GM12878 (cell line): ENCODE measurements at regions not wholly inside any gene's neighbourhood (a gene's known extent, or its start where the extent isn't known, plus 50 kb on each side); places are given as distances from the start of the nearest gene placed in this dataset.
A peak's percentile ranks its signal among the peaks of the same experiment; 100 is the strongest.

Experiments used
- BMI1 ChIP-seq: fragments of 450-650 bp; IDR thresholded peaks from 2 replicates; pipeline ENCODE4 v1.6.1; 2016; ENCODE audit warnings: mild to moderate bottlenecking, moderate library complexity, borderline replicate concordance
- CBFB ChIP-seq: IDR thresholded peaks from 2 replicates; pipeline ENCODE4 v1.6.1; 2016; ENCODE audit warnings: antibody characterized with exemption, low read depth
- CHD2 ChIP-seq: IDR thresholded peaks from 2 replicates; pipeline ENCODE4 v1.6.1; 2011; ENCODE audit warnings: low read depth, low read length, improper control_type of control experiment, borderline replicate concordance
- ETV6 ChIP-seq, 2 experiments: fragments of 450-650 bp in 1 of 2; IDR thresholded peaks in 1 of 2; conservative IDR thresholded peaks in 1 of 2; 2 replicates each; pipeline ENCODE4 v1.6.1; 2014; ENCODE audit warnings: antibody characterized with exemption in 1 of 2, borderline replicate concordance in 1 of 2, low read depth in 1 of 2, mild to moderate bottlenecking in 1 of 2, moderate library complexity in 1 of 2
- IKZF2 ChIP-seq, 2 experiments: fragments of 450-650 bp; IDR thresholded peaks; 2 replicates each; pipeline ENCODE4 v1.6.1; 2017; ENCODE audit warnings: mild to moderate bottlenecking in 2 of 2, moderate library complexity in 2 of 2
- LARP7 ChIP-seq: fragments of 450-650 bp; IDR thresholded peaks from 2 replicates; pipeline ENCODE4 v1.6.1; 2017; ENCODE audit warnings: mild to moderate bottlenecking
- NBN ChIP-seq: fragments of 450-650 bp; IDR thresholded peaks from 2 replicates; pipeline ENCODE4 v1.6.1; 2016
- RCOR1 ChIP-seq: conservative IDR thresholded peaks from 2 replicates; pipeline ENCODE4 v1.6.1; 2012; ENCODE audit warnings: low read depth, low read length, improper control_type of control experiment
- SREBF1 ChIP-seq: IDR thresholded peaks from 2 replicates; pipeline ENCODE4 v1.6.1; 2012; ENCODE audit warnings: mild to moderate bottlenecking, low read length
- STAT1 ChIP-seq: fragments of 450-650 bp; conservative IDR thresholded peaks from 2 replicates; pipeline ENCODE4 v1.6.1; 2014; ENCODE audit warnings: antibody characterized with exemption, mild to moderate bottlenecking
- TAF1 ChIP-seq: IDR thresholded peaks from 2 replicates; pipeline ENCODE4 v1.6.1; 2011; ENCODE audit warnings: mild to moderate bottlenecking, low read depth, low read length, borderline replicate concordance
- WRNIP1 ChIP-seq: IDR thresholded peaks from 2 replicates; pipeline ENCODE4 v1.6.1; 2011; ENCODE audit warnings: low read depth, low read length, improper control_type of control experiment, borderline replicate concordance
- TF ChIP-seq, protein P1 (sequence below): IDR thresholded peaks from 2 replicates; pipeline ENCODE4 v1.6.1; 2012; ENCODE audit warnings: low read depth, low read length, improper control_type of control experiment
- TF ChIP-seq, protein P2 (sequence below): fragments of 450-650 bp; IDR thresholded peaks from 2 replicates; pipeline ENCODE4 v1.6.1; 2016; ENCODE audit warnings: mild to moderate bottlenecking
- TF ChIP-seq, protein P3 (sequence below): fragments of 450-650 bp; IDR thresholded peaks from 2 replicates; pipeline ENCODE4 v1.6.1; 2017; ENCODE audit warnings: low read depth, mild to moderate bottlenecking, moderate library complexity
- TF ChIP-seq, protein P4 (sequence below), 3 experiments: IDR thresholded peaks in 2 of 3; conservative IDR thresholded peaks in 1 of 3; 2 replicates each; pipeline ENCODE4 v1.5.1; 2011; ENCODE audit warnings: low read depth in 3 of 3, low read length in 3 of 3, mild to moderate bottlenecking in 3 of 3, control low read depth in 2 of 3, moderate library complexity in 2 of 3, inconsistent platforms in 1 of 3, mixed read lengths in 1 of 3; ENCODE audit not compliant: control insufficient read depth in 2 of 3, insufficient read depth in 1 of 3; ENCODE audit errors: extremely low read depth in 1 of 3
- TF ChIP-seq, protein P5 (sequence below): fragments of 450-650 bp; IDR thresholded peaks from 2 replicates; pipeline ENCODE4 v1.6.1; 2017; ENCODE audit warnings: antibody characterized with exemption, mild to moderate bottlenecking, moderate library complexity

DNA sequence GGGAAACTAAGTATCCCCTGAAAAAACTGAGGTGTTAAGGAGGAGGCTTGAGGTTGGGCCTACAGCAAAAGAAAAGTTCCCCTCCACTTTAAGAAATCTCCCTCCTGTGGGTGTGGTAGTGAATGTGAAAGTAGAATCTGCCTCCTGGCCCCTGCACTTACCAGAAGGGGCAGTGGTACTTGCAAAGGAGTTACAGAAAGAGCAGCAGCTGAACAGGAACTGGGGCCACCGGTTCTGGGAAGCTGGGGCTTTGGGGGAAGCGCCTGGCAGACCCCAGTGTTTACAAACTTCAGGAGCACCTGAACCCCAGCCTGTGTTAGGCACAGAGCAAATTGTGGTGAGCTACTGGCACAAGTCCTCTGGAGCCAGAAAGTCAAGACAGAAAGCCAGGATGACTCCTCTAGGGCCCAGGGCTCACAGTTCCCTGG lies 250.2 kb upstream of the FGGY start (continued):
- TF ChIP-seq, protein P1, sequence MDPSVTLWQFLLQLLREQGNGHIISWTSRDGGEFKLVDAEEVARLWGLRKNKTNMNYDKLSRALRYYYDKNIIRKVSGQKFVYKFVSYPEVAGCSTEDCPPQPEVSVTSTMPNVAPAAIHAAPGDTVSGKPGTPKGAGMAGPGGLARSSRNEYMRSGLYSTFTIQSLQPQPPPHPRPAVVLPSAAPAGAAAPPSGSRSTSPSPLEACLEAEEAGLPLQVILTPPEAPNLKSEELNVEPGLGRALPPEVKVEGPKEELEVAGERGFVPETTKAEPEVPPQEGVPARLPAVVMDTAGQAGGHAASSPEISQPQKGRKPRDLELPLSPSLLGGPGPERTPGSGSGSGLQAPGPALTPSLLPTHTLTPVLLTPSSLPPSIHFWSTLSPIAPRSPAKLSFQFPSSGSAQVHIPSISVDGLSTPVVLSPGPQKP: no peak
- peak in 1 of 2 experiments; percentile 34; a peak in 1 of 4 replicates for TF ChIP-seq ETV6 (conservative IDR thresholded peaks at IDR 0.05 in 1 of 2, IDR thresholded peaks at IDR 0.05 in 1 of 2; ENCODE audit: borderline replicate concordance in 1 of 2, low read depth in 1 of 2)
- TF ChIP-seq, protein P2, sequence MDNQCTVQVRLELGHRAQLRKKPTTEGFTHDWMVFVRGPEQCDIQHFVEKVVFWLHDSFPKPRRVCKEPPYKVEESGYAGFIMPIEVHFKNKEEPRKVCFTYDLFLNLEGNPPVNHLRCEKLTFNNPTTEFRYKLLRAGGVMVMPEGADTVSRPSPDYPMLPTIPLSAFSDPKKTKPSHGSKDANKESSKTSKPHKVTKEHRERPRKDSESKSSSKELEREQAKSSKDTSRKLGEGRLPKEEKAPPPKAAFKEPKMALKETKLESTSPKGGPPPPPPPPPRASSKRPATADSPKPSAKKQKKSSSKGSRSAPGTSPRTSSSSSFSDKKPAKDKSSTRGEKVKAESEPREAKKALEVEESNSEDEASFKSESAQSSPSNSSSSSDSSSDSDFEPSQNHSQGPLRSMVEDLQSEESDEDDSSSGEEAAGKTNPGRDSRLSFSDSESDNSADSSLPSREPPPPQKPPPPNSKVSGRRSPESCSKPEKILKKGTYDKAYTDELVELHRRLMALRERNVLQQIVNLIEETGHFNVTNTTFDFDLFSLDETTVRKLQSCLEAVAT: peak; percentile 32; the same call in 1 of the 2 replicates
- no peak for TF ChIP-seq STAT1
- TF ChIP-seq BMI1: no peak
- TF ChIP-seq CBFB: 0 out of 2 replicates have a peak, but pooled peaks have one; percentile 38
- 0 out of 2 replicates have a peak, but pooled peaks have one; percentile 31 for TF ChIP-seq LARP7
- TF ChIP-seq WRNIP1: no peak
- TF ChIP-seq, protein P3, sequence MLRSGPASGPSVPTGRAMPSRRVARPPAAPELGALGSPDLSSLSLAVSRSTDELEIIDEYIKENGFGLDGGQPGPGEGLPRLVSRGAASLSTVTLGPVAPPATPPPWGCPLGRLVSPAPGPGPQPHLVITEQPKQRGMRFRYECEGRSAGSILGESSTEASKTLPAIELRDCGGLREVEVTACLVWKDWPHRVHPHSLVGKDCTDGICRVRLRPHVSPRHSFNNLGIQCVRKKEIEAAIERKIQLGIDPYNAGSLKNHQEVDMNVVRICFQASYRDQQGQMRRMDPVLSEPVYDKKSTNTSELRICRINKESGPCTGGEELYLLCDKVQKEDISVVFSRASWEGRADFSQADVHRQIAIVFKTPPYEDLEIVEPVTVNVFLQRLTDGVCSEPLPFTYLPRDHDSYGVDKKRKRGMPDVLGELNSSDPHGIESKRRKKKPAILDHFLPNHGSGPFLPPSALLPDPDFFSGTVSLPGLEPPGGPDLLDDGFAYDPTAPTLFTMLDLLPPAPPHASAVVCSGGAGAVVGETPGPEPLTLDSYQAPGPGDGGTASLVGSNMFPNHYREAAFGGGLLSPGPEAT: peak; percentile 78; the same call in 1 of the 2 replicates
- no peak for TF ChIP-seq SREBF1
- no peak for TF ChIP-seq RCOR1
- TF ChIP-seq TAF1: peak; percentile 44; the same call in 1 of the 2 replicates
- TF ChIP-seq, protein P4, sequence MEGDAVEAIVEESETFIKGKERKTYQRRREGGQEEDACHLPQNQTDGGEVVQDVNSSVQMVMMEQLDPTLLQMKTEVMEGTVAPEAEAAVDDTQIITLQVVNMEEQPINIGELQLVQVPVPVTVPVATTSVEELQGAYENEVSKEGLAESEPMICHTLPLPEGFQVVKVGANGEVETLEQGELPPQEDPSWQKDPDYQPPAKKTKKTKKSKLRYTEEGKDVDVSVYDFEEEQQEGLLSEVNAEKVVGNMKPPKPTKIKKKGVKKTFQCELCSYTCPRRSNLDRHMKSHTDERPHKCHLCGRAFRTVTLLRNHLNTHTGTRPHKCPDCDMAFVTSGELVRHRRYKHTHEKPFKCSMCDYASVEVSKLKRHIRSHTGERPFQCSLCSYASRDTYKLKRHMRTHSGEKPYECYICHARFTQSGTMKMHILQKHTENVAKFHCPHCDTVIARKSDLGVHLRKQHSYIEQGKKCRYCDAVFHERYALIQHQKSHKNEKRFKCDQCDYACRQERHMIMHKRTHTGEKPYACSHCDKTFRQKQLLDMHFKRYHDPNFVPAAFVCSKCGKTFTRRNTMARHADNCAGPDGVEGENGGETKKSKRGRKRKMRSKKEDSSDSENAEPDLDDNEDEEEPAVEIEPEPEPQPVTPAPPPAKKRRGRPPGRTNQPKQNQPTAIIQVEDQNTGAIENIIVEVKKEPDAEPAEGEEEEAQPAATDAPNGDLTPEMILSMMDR (IDR thresholded peaks at IDR 0.05 in 2 of 3, conservative IDR thresholded peaks at IDR 0.05 in 1 of 3; ENCODE audit: control insufficient read depth in 2 of 3, extremely low read depth in 1 of 3, insufficient read depth in 1 of 3, low read depth in 3 of 3, low read length in 3 of 3): peak; percentile 42 to 45 (median 44); a peak in 5 of 6 replicates
- peak; percentile 72 to 75 for TF ChIP-seq IKZF2 (IDR thresholded peaks at IDR 0.05)
- TF ChIP-seq CHD2: peak; percentile 50; the same call in 1 of the 2 replicates
- TF ChIP-seq, protein P5, sequence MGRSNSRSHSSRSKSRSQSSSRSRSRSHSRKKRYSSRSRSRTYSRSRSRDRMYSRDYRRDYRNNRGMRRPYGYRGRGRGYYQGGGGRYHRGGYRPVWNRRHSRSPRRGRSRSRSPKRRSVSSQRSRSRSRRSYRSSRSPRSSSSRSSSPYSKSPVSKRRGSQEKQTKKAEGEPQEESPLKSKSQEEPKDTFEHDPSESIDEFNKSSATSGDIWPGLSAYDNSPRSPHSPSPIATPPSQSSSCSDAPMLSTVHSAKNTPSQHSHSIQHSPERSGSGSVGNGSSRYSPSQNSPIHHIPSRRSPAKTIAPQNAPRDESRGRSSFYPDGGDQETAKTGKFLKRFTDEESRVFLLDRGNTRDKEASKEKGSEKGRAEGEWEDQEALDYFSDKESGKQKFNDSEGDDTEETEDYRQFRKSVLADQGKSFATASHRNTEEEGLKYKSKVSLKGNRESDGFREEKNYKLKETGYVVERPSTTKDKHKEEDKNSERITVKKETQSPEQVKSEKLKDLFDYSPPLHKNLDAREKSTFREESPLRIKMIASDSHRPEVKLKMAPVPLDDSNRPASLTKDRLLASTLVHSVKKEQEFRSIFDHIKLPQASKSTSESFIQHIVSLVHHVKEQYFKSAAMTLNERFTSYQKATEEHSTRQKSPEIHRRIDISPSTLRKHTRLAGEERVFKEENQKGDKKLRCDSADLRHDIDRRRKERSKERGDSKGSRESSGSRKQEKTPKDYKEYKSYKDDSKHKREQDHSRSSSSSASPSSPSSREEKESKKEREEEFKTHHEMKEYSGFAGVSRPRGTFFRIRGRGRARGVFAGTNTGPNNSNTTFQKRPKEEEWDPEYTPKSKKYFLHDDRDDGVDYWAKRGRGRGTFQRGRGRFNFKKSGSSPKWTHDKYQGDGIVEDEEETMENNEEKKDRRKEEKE: no peak
- TF ChIP-seq NBN: 0 out of 2 replicates have a peak, but pooled peaks have one; percentile 42
